T-helper 17 cell (primary cell): ENCODE measurements at regions not wholly inside any gene's neighbourhood (a gene's known extent, or its start where the extent isn't known, plus 50 kb on each side); places are given as distances from the start of the nearest gene placed in this dataset.
A peak's percentile ranks its signal among the peaks of the same experiment; 100 is the strongest.
"Not testable (repeated sequence)": the region's sequence is repeated elsewhere in the genome, so short reads cannot be mapped to it uniquely, and the experiment has no call there.

Experiments used
- ATAC-seq: fragments of 150-1000 bp; cut with Tn5 transposase; 2 replicates; pipeline ENCODE4 v1.10.0; 2021; ENCODE audit warnings: mild to moderate bottlenecking, moderate library complexity
- DNase-seq, 3 donors: peaks; one replicate each; pipeline versions ENCODE4 v3.0.0 to v3.0.0-alpha.2; 2020 to 2021
- H3K9me3 ChIP-seq: one replicate; pipeline ENCODE4 v1.7.0; 2013; ENCODE audit warnings: low read length, mild to moderate bottlenecking; ENCODE audit not compliant: control insufficient read depth, poor library complexity, severe bottlenecking
- H3K27ac Mint-ChIP-seq: one replicate; pipeline ENCODE4 v1.8.0; 2022; ENCODE audit warnings: mild to moderate bottlenecking, moderate library complexity, mixed read lengths
- H3K27me3 Mint-ChIP-seq: one replicate; pipeline ENCODE4 v1.8.0; 2022; ENCODE audit warnings: mixed read lengths
- H3K36me3 Mint-ChIP-seq: one replicate; pipeline ENCODE4 v1.8.0; 2022; ENCODE audit warnings: low read depth, mixed read lengths
- H3K4me1 Mint-ChIP-seq: one replicate; pipeline ENCODE4 v1.8.0; 2022; ENCODE audit warnings: mild to moderate bottlenecking, mixed read lengths
- H3K4me3 Mint-ChIP-seq: one replicate; pipeline ENCODE4 v1.8.0; 2022; ENCODE audit warnings: mild to moderate bottlenecking, moderate library complexity, mixed read lengths

- Mint-ChIP-seq H3K4me3 (no peak overlapping the region), H3K36me3 (no peaks in the 10 kb centered on the region), H3K4me1 (no peaks in the 10 kb centered on the region), H3K27ac (no peak overlapping the region), H3K27me3 (peaks cover 45% of the 10 kb centered on the region)
- DNase-seq (no peak), ATAC-seq (no peak)
- H3K9me3 ChIP-seq, result no peaks in the 10 kb centered on the region
These were observed 330.5 kb upstream of the ROPN1 start for GRCh38 chr3:124322309-124322880.

GRCh38 chr3:124322966-124323365, 331.0 kb upstream of the ROPN1 start:
- H3K9me3 ChIP-seq, result no peaks in the 10 kb centered on the region
- no peak for ATAC-seq
- Mint-ChIP-seq H3K36me3 (no peaks in the 10 kb centered on the region), H3K4me3 (no peak overlapping the region), H3K27ac (no peak overlapping the region), H3K4me1 (no peaks in the 10 kb centered on the region), H3K27me3 (peaks cover 48% of the 10 kb centered on the region)
- no peak for DNase-seq

GRCh38 chr3:124325248-124325647, 333.3 kb upstream of the ROPN1 start:
- Mint-ChIP-seq H3K27ac (no peak overlapping the region), H3K4me3 (no peak overlapping the region), H3K36me3 (no peaks in the 10 kb centered on the region), H3K27me3 (peaks cover 44% of the 10 kb centered on the region), H3K4me1 (no peaks in the 10 kb centered on the region)
- H3K9me3 ChIP-seq, result no peaks in the 10 kb centered on the region
- no peak for DNase-seq
- no peak for ATAC-seq

GRCh38 chr3:124329723-124330122, 337.8 kb upstream of the ROPN1 start:
- no peak overlapping the region for H3K27ac Mint-ChIP-seq
- no peaks in the 10 kb centered on the region for H3K4me1 Mint-ChIP-seq
- no peaks in the 10 kb centered on the region for H3K36me3 Mint-ChIP-seq
- no peak overlapping the region for H3K4me3 Mint-ChIP-seq
- H3K27me3 Mint-ChIP-seq, result peaks cover 16% of the 10 kb centered on the region
- ATAC-seq (no peak), DNase-seq (no peak)
- no peaks in the 10 kb centered on the region for H3K9me3 ChIP-seq

- Mint-ChIP-seq H3K27me3 (peaks cover 21% of the 10 kb centered on the region), H3K27ac (no peak overlapping the region), H3K4me3 (no peak overlapping the region), H3K4me1 (no peaks in the 10 kb centered on the region), H3K36me3 (no peaks in the 10 kb centered on the region)
- H3K9me3 ChIP-seq, result no peaks in the 10 kb centered on the region
- ATAC-seq (no peak), DNase-seq (no peak)
These were observed 342.2 kb upstream of the ROPN1 start for GRCh38 chr3:124333931-124334640.

GRCh38 chr3:124336067-124336656, 344.2 kb upstream of the ROPN1 start:
- ATAC-seq (no peak), DNase-seq (no peak)
- Mint-ChIP-seq H3K4me1 (no peaks in the 10 kb centered on the region), H3K27me3 (peaks cover 28% of the 10 kb centered on the region), H3K27ac (no peak overlapping the region), H3K36me3 (no peaks in the 10 kb centered on the region), H3K4me3 (no peak overlapping the region)
- no peaks in the 10 kb centered on the region for H3K9me3 ChIP-seq

- H3K9me3 ChIP-seq, result no peaks in the 10 kb centered on the region
- no peak for ATAC-seq
- Mint-ChIP-seq H3K4me3 (no peak overlapping the region), H3K4me1 (peaks cover 3% of the 10 kb centered on the region), H3K27ac (no peak overlapping the region), H3K36me3 (no peaks in the 10 kb centered on the region), H3K27me3 (peaks cover 12% of the 10 kb centered on the region)
- no peak for DNase-seq
These were observed 353.9 kb upstream of the ROPN1 start for GRCh38 chr3:124345845-124346244.

GRCh38 chr3:124346487-124346886, 354.6 kb upstream of the ROPN1 start:
- Mint-ChIP-seq H3K36me3 (no peaks in the 10 kb centered on the region), H3K27ac (no peak overlapping the region), H3K4me3 (no peak overlapping the region), H3K27me3 (peaks cover 18% of the 10 kb centered on the region), H3K4me1 (peaks cover 3% of the 10 kb centered on the region)
- DNase-seq (no peak), ATAC-seq (no peak)
- no peaks in the 10 kb centered on the region for H3K9me3 ChIP-seq

- H3K27me3 Mint-ChIP-seq, result peaks cover 18% of the 10 kb centered on the region
- peaks cover 3% of the 10 kb centered on the region for H3K4me1 Mint-ChIP-seq
- no peak overlapping the region for H3K4me3 Mint-ChIP-seq
- DNase-seq (no peak), ATAC-seq (no peak)
- H3K9me3 ChIP-seq, result no peaks in the 10 kb centered on the region
- peak overlapping the region; percentile 21 for H3K27ac Mint-ChIP-seq
- no peaks in the 10 kb centered on the region for H3K36me3 Mint-ChIP-seq
These were observed 355.5 kb upstream of the ROPN1 start for GRCh38 chr3:124347418-124347817.

- not testable (repeated sequence) for H3K4me1 Mint-ChIP-seq, H3K4me3 Mint-ChIP-seq, H3K27ac Mint-ChIP-seq, DNase-seq, H3K9me3 ChIP-seq, ATAC-seq, H3K36me3 Mint-ChIP-seq
- peaks cover 18% of the 10 kb centered on the region for H3K27me3 Mint-ChIP-seq
These were observed 356.6 kb upstream of the ROPN1 start for GRCh38 chr3:124348555-124348954.

- ATAC-seq (no peak), DNase-seq (no peak)
- H3K4me1 Mint-ChIP-seq, result peaks cover 1% of the 10 kb centered on the region
- peaks cover 13% of the 10 kb centered on the region for H3K27me3 Mint-ChIP-seq
- no peak overlapping the region for H3K4me3 Mint-ChIP-seq
- no peak overlapping the region for H3K27ac Mint-ChIP-seq
- H3K36me3 Mint-ChIP-seq, result no peaks in the 10 kb centered on the region
- no peaks in the 10 kb centered on the region for H3K9me3 ChIP-seq
These were observed 359.7 kb upstream of the ROPN1 start for GRCh38 chr3:124351430-124352148.

- no peak overlapping the region for H3K27ac Mint-ChIP-seq
- no peak for DNase-seq
- no peak for ATAC-seq
- H3K9me3 ChIP-seq, result no peaks in the 10 kb centered on the region
- H3K4me1 Mint-ChIP-seq, result no peaks in the 10 kb centered on the region
- no peaks in the 10 kb centered on the region for H3K36me3 Mint-ChIP-seq
- no peak overlapping the region for H3K4me3 Mint-ChIP-seq
- H3K27me3 Mint-ChIP-seq, result peaks cover 13% of the 10 kb centered on the region
These were observed 360.2 kb upstream of the ROPN1 start for GRCh38 chr3:124352149-124352539.

GRCh38 chr3:124353691-124354090, 361.8 kb upstream of the ROPN1 start:
- no peaks in the 10 kb centered on the region for H3K4me1 Mint-ChIP-seq
- no peak for ATAC-seq
- H3K27ac Mint-ChIP-seq, result no peak overlapping the region
- peaks cover 13% of the 10 kb centered on the region for H3K27me3 Mint-ChIP-seq
- H3K9me3 ChIP-seq, result peaks cover 2% of the 10 kb centered on the region
- no peak overlapping the region for H3K4me3 Mint-ChIP-seq
- no peak for DNase-seq
- H3K36me3 Mint-ChIP-seq, result no peaks in the 10 kb centered on the region
